Heart right ventricle (tissue), 16 donors: ENCODE measurements at regions not wholly inside any gene's neighbourhood (a gene's known extent, or its start where the extent isn't known, plus 50 kb on each side); places are given as distances from the start of the nearest gene placed in this dataset.

Source experiments
- ATAC-seq, 8 donors: fragments of 200-7000 bp; cut with Tn5 transposase; one replicate each; pipeline ENCODE4 v1.9.1; 2020; ENCODE audit warnings: mild to moderate bottlenecking in 8 of 8, moderate library complexity in 8 of 8, moderate number of reproducible peaks in 1 of 8
- DNase-seq, 2 donors: peaks; one replicate each; pipeline ENCODE4 v3.0.0-alpha.2; 2020
- H3K27ac ChIP-seq, 10 donors: fragments of 200-600 bp; sonication (generic) in 2 of 10; one replicate each; pipeline versions ENCODE4 v1.5.0 to v1.8.0; 2020 to 2022; ENCODE audit warnings: mild to moderate bottlenecking in 3 of 10
- H3K27me3 ChIP-seq, 7 donors: fragments of 200-600 bp; one replicate each; pipeline ENCODE4 v1.8.0; 2021 to 2022; ENCODE audit warnings: mild to moderate bottlenecking in 2 of 7
- H3K36me3 ChIP-seq, 9 donors: fragments of 200-600 bp; sonication (generic) in 1 of 9; one replicate each; pipeline versions ENCODE4 v1.5.0 to v1.8.0; 2020 to 2022; ENCODE audit warnings: mild to moderate bottlenecking in 2 of 9
- H3K4me1 ChIP-seq, 9 donors: fragments of 200-600 bp; sonication (generic) in 1 of 9; one replicate each; pipeline versions ENCODE4 v1.5.0 to v1.8.0; 2020 to 2022; ENCODE audit warnings: mild to moderate bottlenecking in 4 of 9
- H3K4me3 ChIP-seq, 10 donors: fragments of 200-600 bp; sonication (generic) in 2 of 10; one replicate each; pipeline versions ENCODE4 v1.5.0 to v1.8.0; 2020 to 2022; ENCODE audit warnings: mild to moderate bottlenecking in 7 of 10, moderate library complexity in 2 of 10
- H3K9me3 ChIP-seq, 11 donors: fragments of 200-600 bp in 10 of 11; sonication (generic) in 2 of 11; one replicate each; pipeline versions ENCODE4 v1.5.0 to v1.8.0; 2013 to 2022; ENCODE audit warnings: mild to moderate bottlenecking in 2 of 11, control low read depth in 1 of 11, moderate library complexity in 1 of 11
- CTCF ChIP-seq, 9 donors: fragments of 200-600 bp; sonication (generic) in 2 of 9; IDR thresholded peaks; one replicate each; pipeline versions ENCODE4 v1.5.0 to v1.8.0; 2021 to 2022; ENCODE audit warnings: antibody characterized with exemption in 9 of 9, mild to moderate bottlenecking in 5 of 9, moderate library complexity in 1 of 9
- WGBS, 2 donors: extraction: QIAGEN DNeasy Blood & Tissue Kit; methylation state at CpG; one replicate each; pipeline ENCODE4 v1.1.7; 2013; ENCODE audit warnings: inconsistent platforms in 1 of 2; 5-methylcytosine and 5-hydroxymethylcytosine counted together
- intact Hi-C, 10 donors: fragments of 100-400 bp; cut with DNase I; formaldehyde crosslinking; loops; one replicate each; pipeline versions ENCODE4 v1.11.1 to v1.14.2; 2022
- donor health status: Arrhythmogenic right ventricular cardiomyopathy.
- donor health status: ischemic (EF 13 %, LVEDD 7.1; RV severe dilation, severe dysfunction).
- donor health status: healthy with polysubstance abuse.
- donor health status: DM: no; HTN: yes; CAD: no.
- donor health status: DM: no; HTN: no; CAD: no.
- donor health status: ischemic (EF 25% LVEDD 6.9; RV normal size, moderate dysfunction).
- donor health status: ischemic (EF 25% LVEDD 5.7; RV mildly dilated, moderate dysfunction).
- donor health status: healthy.
- donor health status: DM: yes; HTN: yes; CAD: no.
- donor health status: Ischemic cardiomyopathy.
- donor health status: ischemic (EF 35%, LVEDD 5.7; RV mildly dilated, moderate dysfunction).
- donor health status: nonischemic (EF 11% LVEDD 7.7; RV severe dilation, severe dysfunction).
- donor health status: DM: yes; HTN: yes; CAD: no.
- donor health status: PGD.
- donor health status: ischemic (EF 29% LVEDD 5.4; RV normal size, mild dysfunction).
- donor health status: nonischemic (EF 23%, LVEDD 6.1; RV moderate dilation, normal function).

- intact Hi-C loops, result no loop called here
- Histone ChIP-seq H3K4me3 (no peak overlapping the region), H3K27me3 (no peaks in the 10 kb centered on the region), H3K9me3 (peaks cover 0 to 42% (median 9%) of the 10 kb centered on the region in 11 donors), H3K4me1 (no peaks in the 10 kb centered on the region), H3K36me3 (no peaks in the 10 kb centered on the region), H3K27ac (no peak overlapping the region)
- ATAC-seq (no peak), DNase-seq (no peak)
- 35 to 37% methylated on average over 2 of the region's 2 CpGs for WGBS, 2 donors
- no peak for TF ChIP-seq CTCF (IDR thresholded peaks at IDR 0.05)
These were observed 339.3 kb upstream of the INTU start for GRCh38 chr4:127293496-127293895.

GRCh38 chr4:127304356-127304755 is 328.4 kb upstream of the INTU start:
- Histone ChIP-seq H3K27ac (peak overlapping the region in 4 of 10 donors; percentile 18 to 50 (median 42)), H3K4me1 (no peaks in the 10 kb centered on the region), H3K36me3 (no peaks in the 10 kb centered on the region), H3K4me3 (no peak overlapping the region), H3K9me3 (peaks cover 0 to 39% (median 8%) of the 10 kb centered on the region in 11 donors), H3K27me3 (no peaks in the 10 kb centered on the region)
- 58 to 64% methylated on average over 2 of the region's 2 CpGs for WGBS, 2 donors
- ATAC-seq (peak in 6 of 8 donors; percentile 23 to 59 (median 42)), DNase-seq (peak in 1 of 2 donors; percentile 8)
- TF ChIP-seq CTCF (IDR thresholded peaks at IDR 0.05), result no peak
- intact Hi-C loops, result no loop called here

GRCh38 chr4:127307996-127308395 is 324.8 kb upstream of the INTU start:
- ATAC-seq (no peak), DNase-seq (no peak)
- no peaks in the 10 kb centered on the region for H3K4me1 ChIP-seq
- no peaks in the 10 kb centered on the region for H3K27me3 ChIP-seq
- H3K4me3 ChIP-seq, result no peak overlapping the region
- intact Hi-C loops, result no loop called here
- peaks cover 0 to 19% (median 0%) of the 10 kb centered on the region in 11 donors for H3K9me3 ChIP-seq
- H3K27ac ChIP-seq, result no peak overlapping the region
- 73 to 87% methylated on average over 3 of the region's 3 CpGs for WGBS, 2 donors
- TF ChIP-seq CTCF (IDR thresholded peaks at IDR 0.05), result no peak
- no peaks in the 10 kb centered on the region for H3K36me3 ChIP-seq

GRCh38 chr4:127309369-127310102 is 323.2 kb upstream of the INTU start:
- ATAC-seq, result no peak
- 61 to 75% methylated on average over 3 of the region's 3 CpGs for WGBS, 2 donors
- Histone ChIP-seq H3K9me3 (peaks cover 0 to 29% (median 11%) of the 10 kb centered on the region in 11 donors), H3K27me3 (no peaks in the 10 kb centered on the region), H3K4me3 (no peak overlapping the region), H3K27ac (no peak overlapping the region), H3K36me3 (no peaks in the 10 kb centered on the region), H3K4me1 (no peaks in the 10 kb centered on the region)
- DNase-seq, result no peak
- TF ChIP-seq CTCF (IDR thresholded peaks at IDR 0.05), result no peak
- intact Hi-C loops, result no loop called here
